Activated CD8-positive, alpha-beta T cell treated with anti-CD3 and anti-CD28 coated beads for 36 hours (primary cell): ENCODE measurements at regions not wholly inside any gene's neighbourhood (a gene's known extent, or its start where the extent isn't known, plus 50 kb on each side); places are given as distances from the start of the nearest gene placed in this dataset.

Source experiments
- ATAC-seq: fragments of 200-7000 bp; cut with Tn5 transposase; one replicate; pipeline ENCODE4 v1.10.0; 2021; ENCODE audit warnings: mild to moderate bottlenecking, moderate library complexity
- CTCF ChIA-PET: fragments of 350-600 bp; sonication (Branson Sonifier 250); formaldehyde crosslinking; loops from one replicate; lab custom pipeline; 2021; ENCODE audit warnings: antibody characterized with exemption; lab: Charles Lee
- POLR2A ChIA-PET: fragments of 350-600 bp; sonication (Branson Sonifier 250); formaldehyde crosslinking; loops from one replicate; lab custom pipeline; 2021; ENCODE audit warnings: antibody characterized with exemption; lab: Charles Lee
- DNase-seq: peaks from one replicate; pipeline ENCODE4 v3.0.0-alpha.2; 2020
- H3K27ac Mint-ChIP-seq: one replicate; pipeline ENCODE4 v1.8.0; 2021; ENCODE audit warnings: mild to moderate bottlenecking, mixed read lengths
- H3K27me3 Mint-ChIP-seq: one replicate; pipeline ENCODE4 v1.8.0; 2021; ENCODE audit warnings: mixed read lengths
- H3K36me3 Mint-ChIP-seq: one replicate; pipeline ENCODE4 v1.8.0; 2021; ENCODE audit warnings: low read depth, mixed read lengths
- H3K4me1 Mint-ChIP-seq: one replicate; pipeline ENCODE4 v1.8.0; 2021; ENCODE audit warnings: low read depth, mixed read lengths
- H3K4me3 Mint-ChIP-seq: one replicate; pipeline ENCODE4 v1.8.0; 2021; ENCODE audit warnings: mild to moderate bottlenecking, moderate library complexity, mixed read lengths
- H3K9me3 Mint-ChIP-seq: one replicate; pipeline ENCODE4 v1.8.0; 2021; ENCODE audit warnings: mixed read lengths
- CTCF ChIP-seq: fragments of 200-600 bp; IDR thresholded peaks from one replicate; pipeline ENCODE4 v1.8.0; 2022; ENCODE audit warnings: antibody characterized with exemption, mild to moderate bottlenecking
- intact Hi-C: fragments of 100-400 bp; cut with micrococcal nuclease; formaldehyde crosslinking; loops from one replicate; pipeline ENCODE4 v1.10.0; 2022

GRCh38 chr2:21658269-21658668 is 534.5 kb downstream of the TDRD15 start:
- CTCF ChIA-PET: no interaction called here
- H3K27me3 Mint-ChIP-seq: no peaks in the 10 kb centered on the region
- no peak overlapping the region for H3K27ac Mint-ChIP-seq
- POLR2A ChIA-PET: no interaction called here
- no peak overlapping the region for H3K4me3 Mint-ChIP-seq
- H3K9me3 Mint-ChIP-seq: no peaks in the 10 kb centered on the region
- H3K36me3 Mint-ChIP-seq: no peaks in the 10 kb centered on the region
- no peak for TF ChIP-seq CTCF
- no peaks in the 10 kb centered on the region for H3K4me1 Mint-ChIP-seq
- intact Hi-C loops: no loop called here
- ATAC-seq (no peak), DNase-seq (no peak)

GRCh38 chr2:21658907-21659477 is 535.2 kb downstream of the TDRD15 start:
- H3K36me3 Mint-ChIP-seq: no peaks in the 10 kb centered on the region
- no peak for ATAC-seq
- DNase-seq: no peak
- no peaks in the 10 kb centered on the region for H3K9me3 Mint-ChIP-seq
- H3K4me3 Mint-ChIP-seq: no peak overlapping the region
- intact Hi-C loops: no loop called here
- ChIA-PET POLR2A (no interaction called here), CTCF (no interaction called here)
- H3K27me3 Mint-ChIP-seq: no peaks in the 10 kb centered on the region
- TF ChIP-seq CTCF: no peak
- H3K27ac Mint-ChIP-seq: no peak overlapping the region
- no peaks in the 10 kb centered on the region for H3K4me1 Mint-ChIP-seq

- Mint-ChIP-seq H3K27me3 (no peaks in the 10 kb centered on the region), H3K36me3 (no peaks in the 10 kb centered on the region), H3K4me1 (no peaks in the 10 kb centered on the region), H3K9me3 (peaks cover 1% of the 10 kb centered on the region), H3K4me3 (no peak overlapping the region), H3K27ac (no peak overlapping the region)
- ChIA-PET POLR2A (no interaction called here), CTCF (no interaction called here)
- ATAC-seq: no peak
- intact Hi-C loops: no loop called here
- TF ChIP-seq CTCF: no peak
- no peak for DNase-seq
Observed at GRCh38 chr2:21664083-21664482, 540.3 kb downstream of the TDRD15 start.

- intact Hi-C loops: no loop called here
- Mint-ChIP-seq H3K36me3 (no peaks in the 10 kb centered on the region), H3K27ac (no peak overlapping the region), H3K9me3 (peaks cover 1% of the 10 kb centered on the region), H3K4me3 (no peak overlapping the region), H3K27me3 (no peaks in the 10 kb centered on the region), H3K4me1 (no peaks in the 10 kb centered on the region)
- DNase-seq (no peak), ATAC-seq (no peak)
- CTCF ChIA-PET: no interaction called here
- TF ChIP-seq CTCF: no peak
- POLR2A ChIA-PET: no interaction called here
Observed at GRCh38 chr2:21667638-21668037, 543.9 kb downstream of the TDRD15 start.

GRCh38 chr2:21668078-21668710 is 544.4 kb downstream of the TDRD15 start:
- POLR2A ChIA-PET: no interaction called here
- H3K36me3 Mint-ChIP-seq: no peaks in the 10 kb centered on the region
- no peak overlapping the region for H3K27ac Mint-ChIP-seq
- no peaks in the 10 kb centered on the region for H3K4me1 Mint-ChIP-seq
- no peak for TF ChIP-seq CTCF
- no peak for ATAC-seq
- CTCF ChIA-PET: no interaction called here
- DNase-seq: no peak
- H3K4me3 Mint-ChIP-seq: no peak overlapping the region
- peaks cover 2% of the 10 kb centered on the region for H3K9me3 Mint-ChIP-seq
- intact Hi-C loops: no loop called here
- H3K27me3 Mint-ChIP-seq: no peaks in the 10 kb centered on the region
